Mesothelial cell of epicardium (in vitro differentiated cells): ENCODE measurements at regions not wholly inside any gene's neighbourhood (a gene's known extent, or its start where the extent isn't known, plus 50 kb on each side); places are given as distances from the start of the nearest gene placed in this dataset.

ENCODE experiments used
- DNase-seq, 2 experiments: peaks; one replicate each; pipeline ENCODE4 v3.0.0; 2021; ENCODE audit warnings: low spot score in 2 of 2; ENCODE audit not compliant: unreplicated experiment in 2 of 2
- H3K27ac Mint-ChIP-seq: 2 replicates; pipeline ENCODE4 v1.8.0; 2021; ENCODE audit warnings: mixed read lengths
- H3K27me3 Mint-ChIP-seq: 2 replicates; pipeline ENCODE4 v1.8.0; 2021; ENCODE audit warnings: low read depth, mixed read lengths
- H3K36me3 Mint-ChIP-seq: 2 replicates; pipeline ENCODE4 v1.8.0; 2021; ENCODE audit warnings: mixed read lengths
- H3K4me1 Mint-ChIP-seq: 2 replicates; pipeline ENCODE4 v1.8.0; 2021; ENCODE audit warnings: mixed read lengths
- H3K4me3 Mint-ChIP-seq: 2 replicates; pipeline ENCODE4 v1.8.0; 2021; ENCODE audit warnings: mild to moderate bottlenecking, moderate library complexity, mixed read lengths
- H3K9me3 Mint-ChIP-seq: 2 replicates; pipeline ENCODE4 v1.8.0; 2021; ENCODE audit warnings: mixed read lengths
- TF ChIP-seq, protein P1 (sequence below): fragments of 200-600 bp; sonication (generic); IDR thresholded peaks from one replicate; pipeline ENCODE4 v1.5.0; 2021; ENCODE audit warnings: antibody characterized with exemption; ENCODE audit not compliant: unreplicated experiment

DNA sequence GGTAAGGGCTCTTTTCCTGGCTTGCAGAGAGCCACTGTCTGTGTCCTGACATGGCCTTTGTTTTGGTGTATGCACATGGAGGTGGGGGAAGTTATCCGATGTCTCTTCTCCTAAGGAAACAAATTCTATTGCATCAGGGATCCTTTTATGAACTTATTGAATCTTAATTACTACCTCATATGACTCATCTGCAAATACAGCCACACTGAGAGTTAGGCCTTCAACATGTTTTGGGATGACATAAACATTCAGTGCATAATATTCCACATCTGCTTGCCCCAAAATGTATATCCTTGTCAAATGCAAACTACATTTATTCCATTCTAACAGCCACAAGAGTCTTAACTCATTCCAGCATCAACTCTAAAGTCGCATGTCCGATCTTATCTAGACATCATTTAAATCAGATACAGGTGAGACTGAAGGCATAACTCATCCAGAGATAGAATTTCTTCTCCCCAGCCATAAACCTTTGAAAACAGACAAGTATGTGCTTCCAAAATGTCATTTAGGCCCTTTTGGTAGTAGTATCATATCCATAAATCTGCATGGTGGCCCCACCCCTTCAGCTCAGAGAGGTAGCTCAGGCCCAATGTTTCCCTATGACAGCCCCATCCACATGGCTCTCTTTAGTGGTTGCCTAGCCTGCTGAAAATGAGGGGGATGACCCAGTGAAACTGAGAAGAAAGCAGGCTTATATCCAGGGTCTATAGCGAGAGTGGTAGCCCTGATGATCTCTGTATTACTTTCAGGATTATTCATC is 289.5 kb upstream of the ALCAM start:
- Mint-ChIP-seq H3K9me3 (peaks cover 49% of the 10 kb centered on the region), H3K36me3 (peaks cover 2% of the 10 kb centered on the region), H3K4me3 (no peak overlapping the region), H3K4me1 (no peaks in the 10 kb centered on the region), H3K27me3 (no peaks in the 10 kb centered on the region), H3K27ac (no peak overlapping the region)
- TF ChIP-seq, protein P1, sequence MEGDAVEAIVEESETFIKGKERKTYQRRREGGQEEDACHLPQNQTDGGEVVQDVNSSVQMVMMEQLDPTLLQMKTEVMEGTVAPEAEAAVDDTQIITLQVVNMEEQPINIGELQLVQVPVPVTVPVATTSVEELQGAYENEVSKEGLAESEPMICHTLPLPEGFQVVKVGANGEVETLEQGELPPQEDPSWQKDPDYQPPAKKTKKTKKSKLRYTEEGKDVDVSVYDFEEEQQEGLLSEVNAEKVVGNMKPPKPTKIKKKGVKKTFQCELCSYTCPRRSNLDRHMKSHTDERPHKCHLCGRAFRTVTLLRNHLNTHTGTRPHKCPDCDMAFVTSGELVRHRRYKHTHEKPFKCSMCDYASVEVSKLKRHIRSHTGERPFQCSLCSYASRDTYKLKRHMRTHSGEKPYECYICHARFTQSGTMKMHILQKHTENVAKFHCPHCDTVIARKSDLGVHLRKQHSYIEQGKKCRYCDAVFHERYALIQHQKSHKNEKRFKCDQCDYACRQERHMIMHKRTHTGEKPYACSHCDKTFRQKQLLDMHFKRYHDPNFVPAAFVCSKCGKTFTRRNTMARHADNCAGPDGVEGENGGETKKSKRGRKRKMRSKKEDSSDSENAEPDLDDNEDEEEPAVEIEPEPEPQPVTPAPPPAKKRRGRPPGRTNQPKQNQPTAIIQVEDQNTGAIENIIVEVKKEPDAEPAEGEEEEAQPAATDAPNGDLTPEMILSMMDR: no peak
- DNase-seq: no peak

- no peak for DNase-seq
- Mint-ChIP-seq H3K27me3 (no peaks in the 10 kb centered on the region), H3K27ac (no peak overlapping the region), H3K9me3 (peaks cover 15% of the 10 kb centered on the region), H3K4me1 (peaks cover 25% of the 10 kb centered on the region), H3K4me3 (no peak overlapping the region), H3K36me3 (peaks cover 2% of the 10 kb centered on the region)
- TF ChIP-seq, protein P1: no peak
Measured at GRCh38 chr3:105083945-105084344, 282.8 kb upstream of the ALCAM start.

DNA sequence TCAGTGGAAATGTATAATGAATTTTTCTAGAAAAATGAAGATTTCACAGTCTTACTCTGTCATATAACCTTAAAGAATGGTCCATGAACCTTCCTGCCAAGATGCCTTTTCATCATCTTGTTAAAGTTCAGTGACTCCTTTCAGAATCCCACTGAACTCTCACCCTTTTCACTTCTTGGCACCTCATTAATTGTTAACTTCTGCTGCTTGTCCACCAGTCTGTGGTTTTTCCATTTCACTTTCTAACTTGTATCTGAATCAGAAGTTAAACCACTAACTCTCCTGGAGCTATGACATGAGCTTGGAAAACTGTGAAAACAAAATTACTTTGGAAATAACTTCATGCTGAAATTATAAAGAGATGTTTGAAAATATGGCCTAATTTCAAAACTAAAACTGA is 281.2 kb upstream of the ALCAM start:
- TF ChIP-seq, protein P1: no peak
- Mint-ChIP-seq H3K27ac (no peak overlapping the region), H3K27me3 (no peaks in the 10 kb centered on the region), H3K4me3 (no peak overlapping the region), H3K4me1 (peaks cover 25% of the 10 kb centered on the region), H3K36me3 (no peaks in the 10 kb centered on the region), H3K9me3 (peaks cover 8% of the 10 kb centered on the region)
- no peak for DNase-seq

DNA sequence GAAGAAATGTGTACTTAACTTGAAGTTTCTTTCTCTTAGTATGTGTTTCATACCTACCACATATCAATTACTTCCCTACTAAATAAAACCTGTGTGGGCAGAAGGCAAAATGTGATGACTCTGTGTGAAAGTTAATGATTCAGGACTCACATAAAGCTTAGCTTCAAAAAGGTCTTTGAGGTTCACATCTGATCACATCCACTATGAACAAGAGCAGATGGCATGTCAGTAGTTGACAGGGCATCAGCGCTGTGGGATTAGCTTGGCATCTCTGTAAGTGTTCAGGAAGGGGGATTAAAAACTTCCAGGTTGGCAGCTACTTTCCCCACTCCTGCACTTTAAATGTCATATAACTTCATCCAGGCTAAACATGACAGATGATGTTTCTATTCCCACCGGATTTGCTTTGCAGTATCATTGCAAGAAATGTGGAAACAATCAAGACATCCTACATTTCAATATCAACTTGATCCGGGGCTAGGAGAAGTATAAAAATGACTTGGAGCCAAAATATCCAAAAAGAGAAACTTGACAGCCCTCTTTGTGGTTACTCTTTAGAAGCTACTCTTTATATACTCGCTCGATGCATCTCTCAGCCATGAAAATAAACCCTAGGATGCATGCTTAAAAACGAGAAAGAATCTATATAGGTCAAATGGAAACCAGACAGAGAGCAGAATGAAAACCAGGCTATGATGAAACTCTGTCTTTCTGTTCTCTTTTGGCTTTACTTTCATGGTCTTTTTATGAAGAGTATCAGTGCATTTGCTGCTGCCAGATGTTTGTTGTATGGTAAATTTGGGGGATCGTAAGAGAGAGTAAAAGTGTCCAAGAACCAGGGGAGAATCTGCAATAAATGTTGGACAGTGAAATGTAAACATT is 273.1 kb upstream of the ALCAM start:
- no peak overlapping the region for H3K27ac Mint-ChIP-seq
- H3K36me3 Mint-ChIP-seq: peaks cover 8% of the 10 kb centered on the region
- TF ChIP-seq, protein P1: no peak
- no peaks in the 10 kb centered on the region for H3K27me3 Mint-ChIP-seq
- H3K4me1 Mint-ChIP-seq: peaks cover 13% of the 10 kb centered on the region
- DNase-seq: no peak
- peaks cover 18% of the 10 kb centered on the region for H3K9me3 Mint-ChIP-seq
- no peak overlapping the region for H3K4me3 Mint-ChIP-seq

- Mint-ChIP-seq H3K27ac (no peak overlapping the region), H3K4me3 (no peak overlapping the region), H3K36me3 (peaks cover 8% of the 10 kb centered on the region), H3K9me3 (peaks cover 25% of the 10 kb centered on the region), H3K4me1 (peaks cover 13% of the 10 kb centered on the region), H3K27me3 (no peaks in the 10 kb centered on the region)
- no peak for DNase-seq
- TF ChIP-seq, protein P1: no peak
Measured at GRCh38 chr3:105094588-105094987, 272.1 kb upstream of the ALCAM start.
